ENCODE measurements at regions not wholly inside any gene's neighbourhood (a gene's known extent, or its start where the extent isn't known, plus 50 kb on each side); places are given as distances from the start of the nearest gene placed in this dataset.
"Not testable (repeated sequence)": the region's sequence is repeated elsewhere in the genome, so short reads cannot be mapped to it uniquely, and the experiment has no call there.

- no peak overlapping the region for H3K4me3 ChIP-seq
- TF ChIP-seq EP300 (IDR thresholded peaks at IDR 0.05) (no peak), POLR2A (IDR thresholded peaks at IDR 0.05; ENCODE audit: low read depth) (no peak), POLR2AphosphoS5 (IDR thresholded peaks at IDR 0.05) (no peak)
- no peaks in the 10 kb centered on the region for H3K36me3 ChIP-seq
- 72% methylated on average over 1 of the region's 1 CpG for WGBS
- no peaks in the 10 kb centered on the region for H3K27me3 ChIP-seq
- intact Hi-C loops (cut with DNase I), result no loop called here
- no peak for DNase-seq (ENCODE audit: extremely low spot score)
- no peaks in the 10 kb centered on the region for H3K4me1 ChIP-seq
- H3K9me3 ChIP-seq, result peaks cover 0 to 12% (median 9%) of the 10 kb centered on the region in 4 donors
- no peak overlapping the region for H3K27ac ChIP-seq (replicated peaks in 1 of 4)
These were observed 54.1 kb downstream of the FOXG1 start for GRCh38 chr14:28820677-28821076.

GRCh38 chr14:28821993-28822392 lies 55.4 kb downstream of the FOXG1 start:
- DNase-seq (ENCODE audit: extremely low spot score), result no peak
- no peak overlapping the region for H3K27ac ChIP-seq (replicated peaks in 1 of 4)
- H3K4me3 ChIP-seq, result no peak overlapping the region
- no peaks in the 10 kb centered on the region for H3K27me3 ChIP-seq
- peaks cover 0 to 12% (median 9%) of the 10 kb centered on the region in 4 donors for H3K9me3 ChIP-seq
- intact Hi-C loops (cut with DNase I), result no loop called here
- no peaks in the 10 kb centered on the region for H3K36me3 ChIP-seq
- TF ChIP-seq EP300 (IDR thresholded peaks at IDR 0.05) (no peak), POLR2AphosphoS5 (IDR thresholded peaks at IDR 0.05) (no peak)
- no peaks in the 10 kb centered on the region for H3K4me1 ChIP-seq

- H3K9me3 ChIP-seq, result peaks cover 0 to 12% (median 9%) of the 10 kb centered on the region in 4 donors
- WGBS, result 81% methylated on average over 1 of the region's 1 CpG
- no peaks in the 10 kb centered on the region for H3K36me3 ChIP-seq
- no peak overlapping the region for H3K4me3 ChIP-seq
- no peaks in the 10 kb centered on the region for H3K27me3 ChIP-seq
- intact Hi-C loops (cut with DNase I), result no loop called here
- H3K27ac ChIP-seq (replicated peaks in 1 of 4), result no peak overlapping the region
- no peaks in the 10 kb centered on the region for H3K4me1 ChIP-seq
- DNase-seq (ENCODE audit: extremely low spot score), result no peak
- TF ChIP-seq POLR2AphosphoS5 (IDR thresholded peaks at IDR 0.05), result no peak
These were observed 56.7 kb downstream of the FOXG1 start for GRCh38 chr14:28823245-28823644.

- Histone ChIP-seq H3K4me3 (no peak overlapping the region), H3K4me1 (no peaks in the 10 kb centered on the region), H3K9me3 (no peaks in the 10 kb centered on the region), H3K27me3 (no peaks in the 10 kb centered on the region), H3K36me3 (no peaks in the 10 kb centered on the region), H3K27ac (replicated peaks in 1 of 4) (no peak overlapping the region)
- WGBS, result 97% methylated on average over 22 of the region's 22 CpGs
- DNase-seq (ENCODE audit: extremely low spot score), result no peak
- intact Hi-C loops (cut with DNase I), result no loop called here
- TF ChIP-seq EP300 (IDR thresholded peaks at IDR 0.05) (no peak), POLR2A (IDR thresholded peaks at IDR 0.05; ENCODE audit: low read depth) (no peak)
These were observed 63.5 kb downstream of the FOXG1 start for GRCh38 chr14:28830115-28830534.

- no peak for DNase-seq (ENCODE audit: extremely low spot score)
- H3K36me3 ChIP-seq, result no peaks in the 10 kb centered on the region
- intact Hi-C loops (cut with DNase I), result no loop called here
- no peak overlapping the region for H3K4me3 ChIP-seq
- no peaks in the 10 kb centered on the region for H3K4me1 ChIP-seq
- H3K27ac ChIP-seq (replicated peaks in 1 of 4), result no peak overlapping the region
- H3K27me3 ChIP-seq, result no peaks in the 10 kb centered on the region
- WGBS, result 63% methylated on average over 3 of the region's 3 CpGs
- no peak for TF ChIP-seq EP300 (IDR thresholded peaks at IDR 0.05)
- TF ChIP-seq CTCF (IDR thresholded peaks at IDR 0.05), result no peak
- TF ChIP-seq POLR2A (IDR thresholded peaks at IDR 0.05; ENCODE audit: low read depth), result no peak
- TF ChIP-seq POLR2AphosphoS5 (IDR thresholded peaks at IDR 0.05), result no peak
- no peaks in the 10 kb centered on the region for H3K9me3 ChIP-seq
These were observed 64.5 kb downstream of the FOXG1 start for GRCh38 chr14:28831126-28831525.

- H3K27me3 ChIP-seq; intact Hi-C loops (cut with DNase I); DNase-seq (ENCODE audit: extremely low spot score); H3K27ac ChIP-seq (replicated peaks in 1 of 4); H3K4me3 ChIP-seq; H3K36me3 ChIP-seq; H3K9me3 ChIP-seq; H3K4me1 ChIP-seq: not testable (repeated sequence)
- WGBS, result 83% methylated on average over 5 of the region's 5 CpGs
These were observed 76.0 kb downstream of the FOXG1 start for GRCh38 chr14:28842569-28842968.

GRCh38 chr14:28867571-28867970 lies 101.0 kb downstream of the FOXG1 start:
- no peak overlapping the region for H3K4me3 ChIP-seq
- H3K27me3 ChIP-seq, result no peaks in the 10 kb centered on the region
- no peak for DNase-seq (ENCODE audit: extremely low spot score)
- intact Hi-C loops (cut with DNase I), result no loop called here
- no peaks in the 10 kb centered on the region for H3K9me3 ChIP-seq
- H3K4me1 ChIP-seq, result no peaks in the 10 kb centered on the region
- H3K36me3 ChIP-seq, result no peaks in the 10 kb centered on the region
- 79% methylated on average over 2 of the region's 2 CpGs for WGBS
- no peak overlapping the region for H3K27ac ChIP-seq (replicated peaks in 1 of 4)
- TF ChIP-seq POLR2AphosphoS5 (IDR thresholded peaks at IDR 0.05), result no peak
- no peak for TF ChIP-seq CTCF (IDR thresholded peaks at IDR 0.05)
- TF ChIP-seq EP300 (IDR thresholded peaks at IDR 0.05), result no peak
- no peak for TF ChIP-seq POLR2A (IDR thresholded peaks at IDR 0.05; ENCODE audit: low read depth)
